GM12872 (cell line): ENCODE measurements at regions not wholly inside any gene's neighbourhood (a gene's known extent, or its start where the extent isn't known, plus 50 kb on each side); places are given as distances from the start of the nearest gene placed in this dataset.

Experiments
- TF ChIP-seq, protein P1 (sequence below): IDR thresholded peaks from 3 replicates; pipeline ENCODE4 v1.5.1; 2011; ENCODE audit warnings: low read depth, mild to moderate bottlenecking, low read length, moderate library complexity; ENCODE audit not compliant: insufficient read depth

DNA sequence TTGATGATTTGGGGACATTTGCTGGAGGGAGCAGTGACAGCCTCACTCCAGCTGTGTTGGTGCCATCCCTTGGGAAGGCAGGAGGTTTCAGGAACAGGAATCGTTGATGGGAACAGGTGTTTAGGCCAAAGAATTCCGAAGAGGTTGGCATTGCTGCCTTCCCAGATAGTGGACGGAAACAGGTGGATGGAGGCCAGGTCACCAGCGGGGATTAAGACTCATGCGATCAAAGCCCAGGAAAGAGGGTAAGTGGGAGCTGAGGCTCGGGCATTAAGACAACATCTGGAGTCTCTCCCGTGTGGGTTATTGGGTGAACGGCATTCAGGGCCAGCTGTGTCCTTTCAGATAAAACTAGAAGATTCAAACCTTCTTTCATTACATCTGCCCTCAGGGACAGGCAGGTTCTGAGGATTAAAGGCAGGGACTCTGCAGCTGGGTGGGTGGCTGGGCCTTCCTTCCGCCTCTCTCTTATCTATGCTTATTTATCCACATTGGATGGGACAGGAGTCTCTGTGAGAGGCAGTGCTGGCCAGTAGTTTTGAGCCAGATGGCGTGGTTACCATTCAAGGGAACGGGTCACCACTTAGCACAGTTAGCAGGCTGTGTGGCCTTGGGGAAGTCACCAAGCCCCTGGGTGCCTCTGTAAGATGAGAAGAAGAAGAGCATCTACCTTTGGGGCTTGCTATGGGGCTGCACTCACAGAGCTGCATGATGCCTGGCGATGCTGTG is 67.6 kb downstream of the INSIG1 start:
- TF ChIP-seq, protein P1, sequence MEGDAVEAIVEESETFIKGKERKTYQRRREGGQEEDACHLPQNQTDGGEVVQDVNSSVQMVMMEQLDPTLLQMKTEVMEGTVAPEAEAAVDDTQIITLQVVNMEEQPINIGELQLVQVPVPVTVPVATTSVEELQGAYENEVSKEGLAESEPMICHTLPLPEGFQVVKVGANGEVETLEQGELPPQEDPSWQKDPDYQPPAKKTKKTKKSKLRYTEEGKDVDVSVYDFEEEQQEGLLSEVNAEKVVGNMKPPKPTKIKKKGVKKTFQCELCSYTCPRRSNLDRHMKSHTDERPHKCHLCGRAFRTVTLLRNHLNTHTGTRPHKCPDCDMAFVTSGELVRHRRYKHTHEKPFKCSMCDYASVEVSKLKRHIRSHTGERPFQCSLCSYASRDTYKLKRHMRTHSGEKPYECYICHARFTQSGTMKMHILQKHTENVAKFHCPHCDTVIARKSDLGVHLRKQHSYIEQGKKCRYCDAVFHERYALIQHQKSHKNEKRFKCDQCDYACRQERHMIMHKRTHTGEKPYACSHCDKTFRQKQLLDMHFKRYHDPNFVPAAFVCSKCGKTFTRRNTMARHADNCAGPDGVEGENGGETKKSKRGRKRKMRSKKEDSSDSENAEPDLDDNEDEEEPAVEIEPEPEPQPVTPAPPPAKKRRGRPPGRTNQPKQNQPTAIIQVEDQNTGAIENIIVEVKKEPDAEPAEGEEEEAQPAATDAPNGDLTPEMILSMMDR, result no peak

DNA sequence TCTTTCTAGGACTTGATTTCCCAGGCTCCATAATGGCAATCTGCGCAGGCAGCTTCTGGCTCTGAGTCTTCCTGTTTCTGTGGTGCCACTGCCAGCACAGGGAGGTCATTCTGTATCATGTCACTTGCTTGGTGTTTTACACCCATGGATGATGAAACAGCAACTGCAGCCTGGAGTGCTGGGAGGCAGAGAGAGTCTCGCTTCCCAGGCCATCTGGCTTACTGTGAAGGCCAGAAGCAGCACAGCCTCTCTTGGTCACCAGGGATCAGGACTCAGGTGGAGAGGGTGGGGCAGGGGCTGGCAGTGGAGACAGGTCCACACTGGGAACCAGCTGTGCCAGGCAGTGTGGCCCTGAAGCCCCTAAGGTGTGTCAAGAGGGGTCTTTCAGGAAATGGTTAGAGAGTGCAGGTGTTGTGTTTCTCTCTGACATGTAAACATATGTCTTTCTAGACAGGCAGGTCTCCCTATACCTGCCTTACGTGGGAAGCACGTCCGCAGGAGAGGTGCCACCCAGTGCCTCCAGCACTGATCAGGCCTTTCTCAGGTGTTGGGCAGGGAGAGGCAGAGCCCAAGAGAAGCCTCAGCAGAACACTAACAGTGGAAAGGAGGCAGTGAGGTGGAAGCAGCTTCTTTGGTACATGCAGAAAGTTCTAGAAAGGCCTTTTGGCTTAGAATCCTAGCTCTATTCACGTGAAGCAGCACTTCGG is 71.4 kb downstream of the INSIG1 start:
- TF ChIP-seq, protein P1, result no peak

DNA sequence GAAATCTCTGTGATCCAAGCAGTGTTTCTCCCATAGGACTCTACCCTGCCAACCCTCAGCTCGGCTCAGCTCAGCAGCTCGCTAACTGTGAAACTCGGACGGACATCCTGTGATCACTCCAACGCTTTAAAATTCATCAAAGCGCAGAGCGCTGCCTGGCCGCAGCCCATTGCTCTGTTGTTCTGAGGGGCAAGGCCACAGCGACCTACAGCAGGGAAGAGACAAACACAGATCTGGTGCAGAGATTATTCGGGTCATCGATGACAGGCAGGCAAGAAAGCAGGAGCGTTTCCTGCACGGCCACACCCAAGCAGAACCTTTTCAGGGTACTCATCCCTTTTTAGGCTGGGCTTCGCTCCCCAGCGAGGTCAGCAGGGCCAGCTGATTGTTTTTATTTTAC is 72.1 kb downstream of the INSIG1 start:
- TF ChIP-seq, protein P1, result no peak

DNA sequence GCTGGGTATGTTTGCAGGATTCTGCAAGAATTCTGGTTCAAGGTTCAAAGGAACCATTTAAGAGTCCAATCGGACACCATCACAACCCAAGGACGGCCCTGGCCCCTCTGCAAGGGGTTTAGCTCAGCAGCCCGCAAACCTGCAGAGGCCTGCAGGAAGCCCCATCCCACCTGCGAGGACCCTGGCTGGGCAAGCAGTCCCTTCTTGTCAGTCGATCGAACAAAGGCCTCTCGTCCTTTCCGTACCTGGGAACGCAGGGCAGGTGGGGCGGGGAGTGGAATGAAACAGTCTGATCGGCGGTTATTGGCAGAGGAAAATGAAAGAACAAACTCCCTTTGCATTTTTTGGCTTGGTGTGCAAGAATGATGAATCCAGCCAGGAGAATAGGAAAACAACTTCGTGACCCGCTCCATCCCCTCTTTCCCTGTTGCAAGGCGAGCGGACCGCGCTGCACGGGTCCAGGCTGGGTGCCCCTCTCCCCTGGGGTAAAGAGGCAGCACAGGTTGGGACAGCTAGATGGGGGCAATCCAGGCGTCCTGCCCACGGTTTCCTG is 73.7 kb downstream of the INSIG1 start:
- TF ChIP-seq, protein P1, result no peak

DNA sequence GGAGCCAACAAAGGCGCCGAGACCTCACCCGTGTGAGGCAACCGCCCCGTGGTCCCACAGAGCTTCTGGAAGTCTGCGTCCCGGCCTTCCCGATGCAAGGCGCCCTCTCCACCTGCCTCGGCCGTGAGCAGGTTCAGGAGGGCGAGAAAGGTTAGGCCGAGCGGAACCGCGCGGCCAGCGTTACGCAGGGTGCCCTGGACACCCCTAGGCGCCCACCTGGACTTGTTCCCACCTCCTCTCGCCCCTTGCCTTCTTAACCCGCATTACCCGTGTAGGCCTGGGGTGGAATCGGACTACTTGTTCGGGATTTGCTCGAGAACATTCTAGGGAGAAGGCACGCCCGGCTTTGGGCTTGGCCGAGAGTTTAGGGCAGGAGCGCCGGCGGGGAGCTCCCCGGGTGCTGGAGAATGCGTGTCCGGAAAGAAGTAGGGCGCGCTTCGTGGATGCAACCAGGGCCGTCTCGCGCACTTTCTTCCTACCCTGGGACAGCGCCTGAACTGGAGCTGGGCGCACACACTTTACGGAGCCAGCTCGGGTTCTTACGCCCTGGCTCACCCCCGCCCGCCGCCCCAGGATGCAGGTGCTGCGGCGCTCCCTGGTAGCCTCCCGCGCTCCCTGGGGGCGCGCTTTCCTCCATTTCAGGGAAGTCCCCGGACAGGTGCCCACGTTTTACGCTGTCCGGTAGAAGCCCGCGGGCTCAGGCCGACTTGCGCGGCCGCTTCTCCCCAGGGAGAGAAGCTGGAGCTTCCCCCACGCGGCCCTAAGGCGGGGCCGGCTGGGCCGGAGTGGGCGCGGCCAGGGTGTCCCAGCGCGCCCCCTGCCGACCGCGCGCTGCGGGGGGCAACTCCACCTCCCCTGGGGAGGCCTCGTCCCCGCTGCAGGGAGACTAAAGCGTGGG is 74.5 kb downstream of the INSIG1 start:
- TF ChIP-seq, protein P1, result peak; percentile 57

DNA sequence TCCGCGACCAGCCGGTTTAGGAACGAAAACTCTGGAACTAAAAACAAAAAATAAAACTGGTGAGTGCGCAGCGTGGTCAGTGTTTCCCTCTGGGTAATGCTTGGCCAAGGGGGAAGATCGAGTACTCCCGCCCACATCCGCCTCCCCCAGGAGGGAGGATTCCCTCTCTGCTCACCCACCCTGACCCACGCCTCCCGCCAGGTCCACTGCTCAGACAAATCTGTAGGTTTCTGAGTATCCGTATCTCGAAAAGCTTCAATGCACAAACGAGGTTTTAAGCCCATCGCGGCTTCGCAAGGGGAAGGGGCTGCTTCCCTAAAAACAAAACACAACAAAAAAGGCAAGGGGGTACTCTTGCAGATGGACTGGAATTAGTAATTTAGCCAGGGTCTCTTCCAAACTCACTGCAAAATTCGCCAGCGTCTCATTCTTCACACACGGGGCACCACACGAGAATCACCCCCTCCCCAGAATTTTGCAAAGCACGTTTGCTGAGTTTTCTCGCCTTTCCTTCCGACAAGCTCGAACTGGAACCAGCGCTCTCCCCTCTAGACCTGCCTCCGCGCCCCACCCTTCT is 75.2 kb downstream of the INSIG1 start:
- TF ChIP-seq, protein P1, result no peak
